ENCODE measurements at regions not wholly inside any gene's neighbourhood (a gene's known extent, or its start where the extent isn't known, plus 50 kb on each side); places are given as distances from the start of the nearest gene placed in this dataset.

GRCh38 chr16:61415126-61415525 is 621.1 kb downstream of the CDH8 start:
- no peak overlapping the region for H3K4me3 ChIP-seq (ENCODE audit: low read depth, low read length)
- no peak for TF ChIP-seq CTCF (IDR thresholded peaks at IDR 0.05; ENCODE audit: insufficient read depth, low read length)
- no peak for DNase-seq (ENCODE audit: low read depth)

GRCh38 chr16:61413021-61413420 is 623.2 kb downstream of the CDH8 start:
- TF ChIP-seq CTCF (IDR thresholded peaks at IDR 0.05; ENCODE audit: insufficient read depth, low read length) = no peak
- no peak overlapping the region for H3K4me3 ChIP-seq (ENCODE audit: low read depth, low read length)
- no peak for DNase-seq (ENCODE audit: low read depth)

GRCh38 chr16:61412562-61412961 is 623.7 kb downstream of the CDH8 start:
- no peak for TF ChIP-seq CTCF (IDR thresholded peaks at IDR 0.05; ENCODE audit: insufficient read depth, low read length)
- H3K4me3 ChIP-seq (ENCODE audit: low read depth, low read length) = no peak overlapping the region
- DNase-seq (ENCODE audit: low read depth) = no peak

DNA sequence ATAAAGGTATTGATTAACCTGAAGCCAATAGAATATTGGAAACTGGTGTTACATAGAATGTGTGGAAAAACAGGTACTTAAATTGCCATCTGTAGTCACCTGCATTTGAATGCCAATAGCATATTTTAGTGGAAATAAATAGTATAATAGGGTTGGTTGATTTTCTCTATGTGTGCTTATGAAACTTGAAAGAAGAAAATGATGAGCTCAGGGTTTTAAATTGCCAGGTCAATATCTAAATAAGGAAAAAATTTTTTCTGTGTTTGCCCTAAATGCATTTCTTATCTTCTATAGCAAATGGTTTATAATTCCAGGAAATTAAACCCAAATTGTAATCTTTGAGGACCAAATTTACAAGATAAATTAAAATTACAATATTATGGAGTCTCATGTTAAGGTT is 626.6 kb downstream of the CDH8 start:
- no peak overlapping the region for H3K4me3 ChIP-seq (ENCODE audit: low read depth, low read length)
- DNase-seq (ENCODE audit: low read depth) = no peak

GRCh38 chr16:61403386-61403785 is 632.9 kb downstream of the CDH8 start:
- TF ChIP-seq CTCF (IDR thresholded peaks at IDR 0.05; ENCODE audit: insufficient read depth, low read length) = no peak
- H3K4me3 ChIP-seq (ENCODE audit: low read depth, low read length) = no peak overlapping the region
- DNase-seq (ENCODE audit: low read depth) = no peak

More for the DNA sequence above, 626.6 kb downstream of the CDH8 start:
- TF ChIP-seq CTCF (IDR thresholded peaks at IDR 0.05; ENCODE audit: insufficient read depth, low read length) = no peak

GRCh38 chr16:61391896-61392295 is 644.3 kb downstream of the CDH8 start:
- no peak for TF ChIP-seq CTCF (IDR thresholded peaks at IDR 0.05; ENCODE audit: insufficient read depth, low read length)
- DNase-seq (ENCODE audit: low read depth) = no peak
- H3K4me3 ChIP-seq (ENCODE audit: low read depth, low read length) = no peak overlapping the region

DNA sequence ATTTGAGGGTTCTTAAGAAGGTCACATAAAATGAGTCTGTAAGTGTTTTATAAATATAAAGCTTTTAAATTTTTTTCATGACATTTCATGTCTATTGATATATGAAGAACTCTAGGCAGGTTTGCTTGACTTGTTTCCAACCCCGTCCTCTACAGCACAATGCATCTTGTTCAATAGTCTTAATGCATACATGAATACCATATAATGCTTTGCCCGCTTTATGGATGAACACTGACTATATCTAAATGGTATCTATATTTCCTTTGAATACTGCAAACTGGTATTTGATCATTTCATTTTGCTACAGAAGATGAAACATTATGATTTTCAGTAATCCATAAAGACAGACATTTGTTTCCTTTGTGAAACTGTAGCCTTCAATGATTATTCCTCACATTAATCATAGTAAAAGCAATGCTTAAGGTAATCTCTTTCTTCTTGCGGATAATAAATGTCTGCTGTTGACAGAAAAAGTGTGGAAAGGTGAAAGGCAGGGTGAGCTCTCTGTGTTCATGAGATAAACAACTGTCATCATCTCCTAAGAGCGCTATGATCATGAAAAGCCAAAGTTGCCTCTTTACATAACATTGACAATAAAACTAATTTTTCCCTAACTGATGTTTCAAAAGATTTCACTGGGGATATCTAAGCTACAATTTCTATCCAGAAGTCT is 645.1 kb downstream of the CDH8 start:
- no peak overlapping the region for H3K4me3 ChIP-seq (ENCODE audit: low read depth, low read length)
- no peak for TF ChIP-seq CTCF (IDR thresholded peaks at IDR 0.05; ENCODE audit: insufficient read depth, low read length)
- DNase-seq (ENCODE audit: low read depth) = no peak
